ENCODE measurements at regions not wholly inside any gene's neighbourhood (a gene's known extent, or its start where the extent isn't known, plus 50 kb on each side); places are given as distances from the start of the nearest gene placed in this dataset.

GRCh38 chr3:76378789-76379188, 593.4 kb upstream of the ZNF717 start:
- no peak for TF ChIP-seq CTCF (IDR thresholded peaks at IDR 0.05)
- TF ChIP-seq POLR2AphosphoS5 (IDR thresholded peaks at IDR 0.05; ENCODE audit: low read depth, low read length): no peak
- TF ChIP-seq TCF7L2 (IDR thresholded peaks at IDR 0.05; ENCODE audit: low read depth, low read length): no peak

All from Panc1 (cell line).